Loucy (cell line): ENCODE measurements at regions not wholly inside any gene's neighbourhood (a gene's known extent, or its start where the extent isn't known, plus 50 kb on each side); places are given as distances from the start of the nearest gene placed in this dataset.

Source experiments
- H2AFZ ChIP-seq: fragments of 200-600 bp; sonication (generic); 2 replicates; pipeline ENCODE4 v1.6.0; 2016; ENCODE audit warnings: antibody characterized with exemption, mild to moderate bottlenecking, low read length, moderate library complexity
- H3F3A ChIP-seq: fragments of 200-600 bp; 2 replicates; pipeline ENCODE4 v1.6.0; 2016; ENCODE audit warnings: antibody characterized with exemption, low read depth, mild to moderate bottlenecking
- H3K27me3 ChIP-seq: fragments of 200-600 bp; sonication (generic); 2 replicates; pipeline ENCODE4 v1.6.1; 2014; ENCODE audit warnings: low read length, mild to moderate bottlenecking; ENCODE audit not compliant: insufficient read depth, poor library complexity, severe bottlenecking
- H3K36me3 ChIP-seq: fragments of 200-600 bp; sonication (generic); 2 replicates; pipeline ENCODE4 v1.6.1; 2016; ENCODE audit warnings: low read length; ENCODE audit not compliant: insufficient read depth
- H3K4me1 ChIP-seq: fragments of 200-600 bp; sonication (generic); 2 replicates; pipeline ENCODE4 v1.5.1; 2014; ENCODE audit warnings: low read length, mild to moderate bottlenecking; ENCODE audit not compliant: insufficient read depth, poor library complexity, severe bottlenecking
- H3K4me2 ChIP-seq: fragments of 200-600 bp; sonication (generic); 2 replicates; pipeline ENCODE4 v1.6.0; 2014; ENCODE audit warnings: antibody characterized with exemption, low read length, low read depth, mild to moderate bottlenecking; ENCODE audit not compliant: poor library complexity, severe bottlenecking
- H3K4me3 ChIP-seq: fragments of 200-600 bp; sonication (generic); 2 replicates; pipeline ENCODE4 v1.5.1; 2014; ENCODE audit warnings: low read length, mild to moderate bottlenecking, mixed read lengths; ENCODE audit not compliant: poor library complexity, severe bottlenecking
- H3K79me2 ChIP-seq: fragments of 200-600 bp; sonication (generic); 2 replicates; pipeline ENCODE4 v1.6.1; 2014; ENCODE audit warnings: low read length; ENCODE audit not compliant: insufficient read depth
- H3K9ac ChIP-seq: fragments of 200-600 bp; sonication (generic); 2 replicates; pipeline ENCODE4 v1.6.0; 2014; ENCODE audit warnings: mild to moderate bottlenecking, low read depth, low read length, moderate library complexity; ENCODE audit not compliant: poor library complexity, severe bottlenecking
- H3K9me2 ChIP-seq: fragments of 200-600 bp; sonication (generic); replicated peaks from 2 replicates; pipeline ENCODE4 v1.6.1; 2016; ENCODE audit warnings: low read depth, low read length, mixed read lengths
- H3K9me3 ChIP-seq: fragments of 200-600 bp; sonication (generic); 2 replicates; pipeline ENCODE4 v1.6.1; 2014; ENCODE audit warnings: mild to moderate bottlenecking, antibody characterized with exemption, low read length, low read depth; ENCODE audit not compliant: insufficient read depth
- H4K20me1 ChIP-seq: fragments of 200-600 bp; sonication (generic); 2 replicates; pipeline ENCODE4 v1.6.0; 2014; ENCODE audit warnings: antibody characterized with exemption, low read length, mild to moderate bottlenecking; ENCODE audit not compliant: insufficient read depth, poor library complexity, severe bottlenecking
- CTCF ChIP-seq: fragments of 200-600 bp; sonication (generic); conservative IDR thresholded peaks from 2 replicates; pipeline ENCODE4 v1.5.1; 2014; ENCODE audit warnings: mild to moderate bottlenecking, antibody characterized with exemption, low read length
- EZH2phosphoT487 ChIP-seq: fragments of 200-600 bp; IDR thresholded peaks from 2 replicates; pipeline ENCODE4 v1.6.1; 2018; ENCODE audit warnings: antibody characterized with exemption, mild to moderate bottlenecking, moderate library complexity, borderline replicate concordance

GRCh38 chr3:82055792-82056191 is 294.3 kb upstream of the GBE1 start:
- H3K9ac ChIP-seq: no peak overlapping the region
- no peaks in the 10 kb centered on the region for H3K4me1 ChIP-seq
- no peak overlapping the region for H2AFZ ChIP-seq
- TF ChIP-seq CTCF (no peak), EZH2phosphoT487 (no peak)
- no peaks in the 10 kb centered on the region for H3K9me2 ChIP-seq
- no peak overlapping the region for H3K4me3 ChIP-seq
- H3K27me3 ChIP-seq: no peaks in the 10 kb centered on the region
- no peaks in the 10 kb centered on the region for H3K9me3 ChIP-seq
- no peak overlapping the region for H3K4me2 ChIP-seq
- no peaks in the 10 kb centered on the region for H3K79me2 ChIP-seq
- H3K36me3 ChIP-seq: no peaks in the 10 kb centered on the region
- H4K20me1 ChIP-seq: no peaks in the 10 kb centered on the region
- no peaks in the 10 kb centered on the region for H3F3A ChIP-seq

- no peaks in the 10 kb centered on the region for H3K4me1 ChIP-seq
- H3K4me3 ChIP-seq: no peak overlapping the region
- no peak overlapping the region for H3K4me2 ChIP-seq
- H3K9me2 ChIP-seq: no peaks in the 10 kb centered on the region
- no peaks in the 10 kb centered on the region for H4K20me1 ChIP-seq
- H3F3A ChIP-seq: no peaks in the 10 kb centered on the region
- no peak for TF ChIP-seq EZH2phosphoT487
- TF ChIP-seq CTCF: no peak
- no peaks in the 10 kb centered on the region for H3K79me2 ChIP-seq
- H3K27me3 ChIP-seq: no peaks in the 10 kb centered on the region
- H3K9me3 ChIP-seq: no peaks in the 10 kb centered on the region
- no peaks in the 10 kb centered on the region for H3K36me3 ChIP-seq
- H3K9ac ChIP-seq: no peak overlapping the region
- no peak overlapping the region for H2AFZ ChIP-seq
Observed at GRCh38 chr3:82054849-82055248, 293.4 kb upstream of the GBE1 start.

- Histone ChIP-seq H3K4me3 (no peak overlapping the region), H3K36me3 (no peaks in the 10 kb centered on the region), H3F3A (no peaks in the 10 kb centered on the region), H4K20me1 (no peaks in the 10 kb centered on the region), H3K79me2 (no peaks in the 10 kb centered on the region), H3K9me2 (no peaks in the 10 kb centered on the region), H3K9me3 (no peaks in the 10 kb centered on the region), H3K9ac (no peak overlapping the region), H3K27me3 (no peaks in the 10 kb centered on the region), H3K4me2 (no peak overlapping the region), H2AFZ (no peak overlapping the region), H3K4me1 (no peaks in the 10 kb centered on the region)
- TF ChIP-seq EZH2phosphoT487 (no peak), CTCF (no peak)
Observed at GRCh38 chr3:82053236-82053635, 291.8 kb upstream of the GBE1 start.
